ENCODE measurements at regions not wholly inside any gene's neighbourhood (a gene's known extent, or its start where the extent isn't known, plus 50 kb on each side); places are given as distances from the start of the nearest gene placed in this dataset.
"Not testable (repeated sequence)": the region's sequence is repeated elsewhere in the genome, so short reads cannot be mapped to it uniquely, and the experiment has no call there.

DNA sequence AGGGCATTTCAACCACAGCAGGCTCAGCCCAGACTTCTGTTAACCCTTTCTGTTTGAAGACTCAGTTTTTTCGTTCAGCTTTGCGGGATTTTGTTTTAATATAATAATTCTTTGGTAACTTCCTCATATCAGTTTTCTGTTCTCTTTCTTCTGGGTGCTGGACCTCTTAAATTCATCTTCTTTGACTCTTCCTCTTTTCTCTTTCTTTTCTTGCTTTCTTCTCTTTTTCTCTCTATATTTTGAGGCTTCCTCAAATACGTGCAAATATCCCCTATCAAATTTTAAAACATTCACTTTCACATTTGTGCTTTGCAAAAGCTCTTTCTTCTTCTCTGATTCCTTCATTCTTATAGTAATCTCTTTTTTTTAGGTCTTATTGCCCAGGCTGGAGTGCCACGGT lies 136.3 kb downstream of the HS3ST3B1 start:
- Histone ChIP-seq H3K36me3 (ENCODE audit: control insufficient read depth, insufficient read depth, low read length) (no peaks in the 10 kb centered on the region), H3K4me1 (ENCODE audit: control insufficient read depth, insufficient read depth, low read length) (no peaks in the 10 kb centered on the region), H3K27ac (ENCODE audit: low read depth, low read length) (no peak overlapping the region), H3K4me3 (ENCODE audit: low read depth, low read length) (no peak overlapping the region), H3K27me3 (ENCODE audit: control insufficient read depth, insufficient read depth, low read length) (no peaks in the 10 kb centered on the region), H3K9me3 (ENCODE audit: control insufficient read depth, insufficient read depth, low read depth, low read length) (no peaks in the 10 kb centered on the region), H3K9ac (ENCODE audit: low read length) (no peak overlapping the region)

DNA sequence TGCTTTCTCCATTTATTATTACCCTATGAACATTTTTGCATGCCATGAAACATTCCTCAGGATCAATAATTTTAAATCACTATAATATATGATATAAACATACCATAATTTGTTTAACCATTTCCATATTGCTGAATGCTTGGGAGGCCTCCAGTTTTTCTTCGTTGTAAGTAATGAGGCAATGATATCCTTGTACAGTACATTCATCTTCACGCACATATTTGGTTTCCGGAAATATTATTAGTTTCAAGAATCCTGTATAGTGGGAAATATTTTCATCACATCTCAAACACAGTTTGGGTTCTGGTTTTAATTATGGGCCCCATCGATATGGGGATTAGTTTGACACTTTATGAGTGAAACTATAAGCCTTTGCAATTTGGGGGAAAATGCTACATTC lies 135.4 kb downstream of the HS3ST3B1 start:
- H3K27ac ChIP-seq (ENCODE audit: low read depth, low read length) = no peak overlapping the region
- no peak overlapping the region for H3K9ac ChIP-seq (ENCODE audit: low read length)
- no peaks in the 10 kb centered on the region for H3K36me3 ChIP-seq (ENCODE audit: control insufficient read depth, insufficient read depth, low read length)
- H3K9me3 ChIP-seq (ENCODE audit: control insufficient read depth, insufficient read depth, low read depth, low read length) = no peaks in the 10 kb centered on the region
- no peak overlapping the region for H3K4me3 ChIP-seq (ENCODE audit: low read depth, low read length)
- H3K27me3 ChIP-seq (ENCODE audit: control insufficient read depth, insufficient read depth, low read length) = no peaks in the 10 kb centered on the region
- no peaks in the 10 kb centered on the region for H3K4me1 ChIP-seq (ENCODE audit: control insufficient read depth, insufficient read depth, low read length)

DNA sequence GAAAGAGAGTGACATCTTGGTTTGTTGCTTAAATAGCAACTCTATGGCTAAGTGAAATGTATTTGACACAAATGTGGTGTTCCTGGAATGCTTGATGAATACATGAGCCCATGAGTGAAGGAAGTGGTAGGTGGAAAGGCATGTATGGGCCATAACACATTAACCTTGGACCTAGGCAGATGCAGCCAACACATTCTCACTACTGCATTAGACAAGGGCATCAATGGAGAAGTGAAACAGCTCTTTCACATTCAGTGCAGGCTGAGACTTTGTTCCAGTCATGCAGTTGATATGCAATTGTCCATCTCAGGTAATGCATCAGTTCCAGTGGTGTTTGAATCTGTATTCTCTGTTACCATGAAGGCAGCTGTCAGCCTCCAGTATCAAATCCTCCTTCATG lies 133.6 kb downstream of the HS3ST3B1 start:
- H3K27ac ChIP-seq (ENCODE audit: low read depth, low read length) = no peak overlapping the region
- H3K9ac ChIP-seq (ENCODE audit: low read length) = no peak overlapping the region
- no peaks in the 10 kb centered on the region for H3K4me1 ChIP-seq (ENCODE audit: control insufficient read depth, insufficient read depth, low read length)
- H3K36me3 ChIP-seq (ENCODE audit: control insufficient read depth, insufficient read depth, low read length) = no peaks in the 10 kb centered on the region
- H3K9me3 ChIP-seq (ENCODE audit: control insufficient read depth, insufficient read depth, low read depth, low read length) = no peaks in the 10 kb centered on the region
- H3K4me3 ChIP-seq (ENCODE audit: low read depth, low read length) = no peak overlapping the region
- no peaks in the 10 kb centered on the region for H3K27me3 ChIP-seq (ENCODE audit: control insufficient read depth, insufficient read depth, low read length)

DNA sequence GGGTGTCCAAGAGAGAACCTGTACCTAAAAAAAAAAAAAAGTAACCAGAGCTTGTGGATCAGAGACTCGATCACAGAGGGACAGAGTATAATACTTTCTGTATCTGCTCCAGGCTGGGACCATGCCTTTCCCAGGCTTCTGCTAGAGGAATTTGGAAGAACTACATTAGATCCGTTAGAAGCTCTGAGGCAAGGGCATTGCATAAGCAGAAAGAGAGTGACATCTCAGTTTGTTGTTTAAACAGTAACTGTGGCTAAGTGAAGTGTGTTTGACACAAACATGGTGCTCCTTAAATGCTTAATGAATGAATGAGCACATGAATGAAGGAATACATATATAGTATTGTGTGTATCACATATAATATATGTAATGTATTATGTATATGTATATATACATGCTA lies 131.2 kb downstream of the HS3ST3B1 start:
- Histone ChIP-seq H3K27ac (ENCODE audit: low read depth, low read length) (no peak overlapping the region), H3K36me3 (ENCODE audit: control insufficient read depth, insufficient read depth, low read length) (no peaks in the 10 kb centered on the region), H3K4me1 (ENCODE audit: control insufficient read depth, insufficient read depth, low read length) (no peaks in the 10 kb centered on the region), H3K9ac (ENCODE audit: low read length) (no peak overlapping the region), H3K27me3 (ENCODE audit: control insufficient read depth, insufficient read depth, low read length) (no peaks in the 10 kb centered on the region), H3K9me3 (ENCODE audit: control insufficient read depth, insufficient read depth, low read depth, low read length) (no peaks in the 10 kb centered on the region), H3K4me3 (ENCODE audit: low read depth, low read length) (no peak overlapping the region)

DNA sequence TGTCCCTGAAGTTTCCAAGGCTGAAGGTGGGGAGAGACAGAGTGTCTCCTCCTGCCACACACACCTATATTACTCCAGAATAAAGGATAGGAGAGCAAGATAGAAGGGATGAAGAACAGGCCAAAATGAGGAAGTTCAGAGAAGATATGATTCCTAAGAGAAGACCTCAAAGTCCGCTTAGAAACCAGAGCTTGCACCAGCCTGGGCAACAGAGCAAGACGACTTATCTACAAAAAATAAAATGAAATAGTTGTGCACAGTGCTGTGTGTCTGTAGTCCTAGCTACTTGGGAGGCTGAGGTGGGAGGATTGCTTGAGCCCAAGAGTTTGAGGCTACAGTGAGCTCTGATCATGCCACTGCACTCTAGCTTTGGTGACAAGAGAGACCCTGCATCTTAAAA lies 128.2 kb downstream of the HS3ST3B1 start:
- Histone ChIP-seq H3K9ac (ENCODE audit: low read length) (no peak overlapping the region), H3K27ac (ENCODE audit: low read depth, low read length) (no peak overlapping the region), H3K4me3 (ENCODE audit: low read depth, low read length) (no peak overlapping the region), H3K27me3 (ENCODE audit: control insufficient read depth, insufficient read depth, low read length) (no peaks in the 10 kb centered on the region), H3K4me1 (ENCODE audit: control insufficient read depth, insufficient read depth, low read length) (no peaks in the 10 kb centered on the region), H3K9me3 (ENCODE audit: control insufficient read depth, insufficient read depth, low read depth, low read length) (no peaks in the 10 kb centered on the region), H3K36me3 (ENCODE audit: control insufficient read depth, insufficient read depth, low read length) (no peaks in the 10 kb centered on the region)

DNA sequence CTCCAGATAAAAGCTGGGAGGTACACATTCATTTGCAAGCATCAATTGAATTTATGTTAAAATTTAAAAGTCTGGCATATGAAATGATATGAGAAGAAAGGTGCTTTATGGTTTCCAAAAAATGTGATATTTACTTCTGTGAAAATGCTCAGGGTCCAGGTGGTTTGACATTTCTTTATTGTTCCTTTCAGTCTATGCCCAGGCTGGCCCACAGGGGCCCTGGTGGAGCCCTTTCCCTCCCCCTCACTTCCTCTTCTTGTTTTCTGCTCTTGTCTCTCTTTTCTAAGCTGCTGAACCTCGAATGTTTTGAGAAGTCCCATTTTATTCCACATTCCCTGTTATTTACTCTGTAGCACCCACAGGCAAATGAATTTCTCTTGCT lies 127.8 kb downstream of the HS3ST3B1 start:
- H3K36me3 ChIP-seq (ENCODE audit: control insufficient read depth, insufficient read depth, low read length) = no peaks in the 10 kb centered on the region
- H3K4me3 ChIP-seq (ENCODE audit: low read depth, low read length) = no peak overlapping the region
- H3K27ac ChIP-seq (ENCODE audit: low read depth, low read length) = no peak overlapping the region
- H3K9ac ChIP-seq (ENCODE audit: low read length) = no peak overlapping the region
- H3K4me1 ChIP-seq (ENCODE audit: control insufficient read depth, insufficient read depth, low read length) = no peaks in the 10 kb centered on the region
- H3K9me3 ChIP-seq (ENCODE audit: control insufficient read depth, insufficient read depth, low read depth, low read length) = no peaks in the 10 kb centered on the region
- no peaks in the 10 kb centered on the region for H3K27me3 ChIP-seq (ENCODE audit: control insufficient read depth, insufficient read depth, low read length)

DNA sequence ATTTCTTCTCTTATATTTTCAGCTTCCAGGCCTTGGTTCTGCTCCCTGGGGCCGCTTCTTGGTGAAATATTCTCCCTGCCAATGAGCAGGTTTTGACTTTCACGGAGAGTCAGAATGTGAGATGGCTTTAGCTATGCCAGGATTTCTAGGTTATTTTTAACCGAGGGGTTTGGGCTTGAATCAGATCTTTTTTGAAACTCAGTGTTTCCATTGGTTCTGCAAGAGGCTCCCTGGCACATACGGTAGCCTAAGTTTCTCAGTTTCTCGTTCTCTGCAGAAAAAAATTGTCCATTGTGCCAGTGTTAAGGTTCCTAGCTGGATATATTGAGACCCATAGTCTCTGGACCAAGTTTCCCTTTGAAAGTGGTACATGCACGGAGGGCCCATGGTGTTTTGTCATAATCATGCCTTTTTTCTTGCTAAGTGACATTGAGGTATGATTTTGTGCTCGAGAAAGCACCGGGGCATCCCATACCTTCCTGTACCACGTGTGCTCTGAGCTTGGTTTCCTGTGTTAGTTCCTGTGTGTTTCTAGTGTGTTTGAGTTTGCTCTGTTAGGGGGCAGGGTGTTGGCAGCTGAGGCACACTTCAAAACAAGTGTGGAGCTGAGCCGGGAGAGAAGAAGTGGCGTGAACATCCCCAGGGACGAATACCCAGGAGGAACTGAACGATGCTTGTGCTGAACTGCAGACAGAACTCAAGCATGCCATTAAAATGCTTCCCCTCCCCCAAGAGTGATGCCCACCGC lies 127.2 kb downstream of the HS3ST3B1 start:
- no peak overlapping the region for H3K27ac ChIP-seq (ENCODE audit: low read depth, low read length)
- H3K36me3 ChIP-seq (ENCODE audit: control insufficient read depth, insufficient read depth, low read length) = no peaks in the 10 kb centered on the region
- no peak overlapping the region for H3K4me3 ChIP-seq (ENCODE audit: low read depth, low read length)
- H3K9me3 ChIP-seq (ENCODE audit: control insufficient read depth, insufficient read depth, low read depth, low read length) = no peaks in the 10 kb centered on the region
- H3K9ac ChIP-seq (ENCODE audit: low read length) = no peak overlapping the region
- no peaks in the 10 kb centered on the region for H3K4me1 ChIP-seq (ENCODE audit: control insufficient read depth, insufficient read depth, low read length)
- no peaks in the 10 kb centered on the region for H3K27me3 ChIP-seq (ENCODE audit: control insufficient read depth, insufficient read depth, low read length)

DNA sequence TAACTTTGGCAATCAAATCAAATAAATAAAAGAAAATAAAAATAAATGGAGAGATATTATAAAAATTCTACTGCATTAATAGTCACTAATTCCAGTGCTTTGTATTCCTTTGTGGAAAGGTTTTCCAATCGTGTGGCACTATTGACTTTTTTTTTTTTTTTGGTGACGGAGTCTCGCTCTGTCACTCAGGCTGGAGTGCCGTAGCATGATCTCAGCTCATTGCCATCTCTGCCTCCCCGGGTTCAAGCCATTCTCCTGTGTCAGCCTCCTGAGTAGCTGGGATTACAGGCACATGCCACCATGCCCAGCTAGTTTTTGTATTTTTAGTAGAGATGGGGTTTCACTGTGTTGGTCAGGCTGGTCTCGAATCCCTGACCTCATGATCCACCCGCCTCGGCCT lies 122.3 kb downstream of the HS3ST3B1 start:
- not testable (repeated sequence) for H3K9ac ChIP-seq (ENCODE audit: low read length); H3K4me1 ChIP-seq (ENCODE audit: control insufficient read depth, insufficient read depth, low read length); H3K9me3 ChIP-seq (ENCODE audit: control insufficient read depth, insufficient read depth, low read depth, low read length); H3K4me3 ChIP-seq (ENCODE audit: low read depth, low read length); H3K36me3 ChIP-seq (ENCODE audit: control insufficient read depth, insufficient read depth, low read length); H3K27me3 ChIP-seq (ENCODE audit: control insufficient read depth, insufficient read depth, low read length); H3K27ac ChIP-seq (ENCODE audit: low read depth, low read length)

DNA sequence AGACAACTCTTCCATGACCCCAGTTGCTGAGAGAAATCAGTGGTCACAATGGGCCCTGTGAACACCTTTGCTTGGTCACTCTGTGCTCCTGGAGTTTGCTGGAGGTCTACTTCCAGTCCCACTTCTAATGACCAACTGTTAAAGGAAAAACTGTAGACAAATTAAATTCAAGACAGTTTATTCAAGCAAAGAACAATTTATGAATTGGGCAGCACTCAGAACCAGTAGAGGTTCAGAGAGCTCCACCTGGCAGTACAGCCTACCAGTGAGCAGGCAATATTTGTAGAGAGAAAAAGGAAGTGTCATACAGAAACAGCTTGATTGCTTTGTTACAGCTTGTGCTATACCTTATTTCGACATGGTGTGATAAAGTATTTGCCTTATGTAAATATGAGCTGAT lies 116.5 kb downstream of the HS3ST3B1 start:
- Histone ChIP-seq H3K27ac (ENCODE audit: low read depth, low read length) (no peak overlapping the region), H3K4me3 (ENCODE audit: low read depth, low read length) (no peak overlapping the region), H3K36me3 (ENCODE audit: control insufficient read depth, insufficient read depth, low read length) (no peaks in the 10 kb centered on the region), H3K27me3 (ENCODE audit: control insufficient read depth, insufficient read depth, low read length) (no peaks in the 10 kb centered on the region), H3K9ac (ENCODE audit: low read length) (no peak overlapping the region), H3K9me3 (ENCODE audit: control insufficient read depth, insufficient read depth, low read depth, low read length) (peaks cover 4% of the 10 kb centered on the region; the same call in 1 of the 2 replicates), H3K4me1 (ENCODE audit: control insufficient read depth, insufficient read depth, low read length) (no peaks in the 10 kb centered on the region)

DNA sequence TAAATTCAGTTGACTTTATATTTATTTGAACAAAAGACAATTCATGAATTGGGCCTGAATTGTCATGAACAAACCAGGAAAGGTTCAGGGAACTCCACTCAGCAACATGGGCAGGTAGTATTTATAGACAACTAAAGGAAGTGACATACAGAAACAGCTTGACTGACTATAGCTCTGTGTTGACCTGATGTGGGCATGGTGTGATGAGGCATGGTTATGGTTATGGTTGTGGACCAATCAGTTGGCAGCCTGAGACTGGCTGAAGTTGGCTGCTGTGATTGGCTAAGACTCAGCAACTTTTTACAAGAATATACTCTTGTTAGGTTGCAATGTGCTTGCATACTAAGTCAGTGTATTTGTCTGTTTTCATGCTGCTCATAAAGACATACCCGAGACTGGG lies 108.4 kb downstream of the HS3ST3B1 start:
- Histone ChIP-seq H3K27me3 (ENCODE audit: control insufficient read depth, insufficient read depth, low read length) (no peaks in the 10 kb centered on the region), H3K27ac (ENCODE audit: low read depth, low read length) (no peak overlapping the region), H3K4me3 (ENCODE audit: low read depth, low read length) (no peak overlapping the region), H3K36me3 (ENCODE audit: control insufficient read depth, insufficient read depth, low read length) (no peaks in the 10 kb centered on the region), H3K4me1 (ENCODE audit: control insufficient read depth, insufficient read depth, low read length) (no peaks in the 10 kb centered on the region), H3K9ac (ENCODE audit: low read length) (no peak overlapping the region), H3K9me3 (ENCODE audit: control insufficient read depth, insufficient read depth, low read depth, low read length) (peaks cover 6% of the 10 kb centered on the region; the same call in 1 of the 2 replicates)

DNA sequence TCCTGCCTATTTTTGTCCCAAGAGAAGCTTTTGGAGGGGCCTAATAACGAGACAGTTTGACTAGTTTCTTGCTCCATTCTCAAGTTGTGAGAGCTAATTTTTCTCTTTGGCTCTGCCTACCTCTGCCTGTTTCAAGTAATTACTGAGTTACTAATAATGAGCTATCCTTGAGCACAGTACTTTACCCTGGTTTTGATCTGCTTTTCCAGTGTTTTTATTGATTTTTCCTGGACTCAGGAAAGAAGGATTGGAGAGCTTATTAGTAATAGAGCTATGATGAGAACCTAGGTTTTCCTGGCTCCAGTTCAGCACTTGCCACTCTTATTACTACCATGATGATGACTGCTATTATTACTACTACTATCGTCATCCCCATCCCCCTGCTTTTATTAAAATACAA lies 106.7 kb downstream of the HS3ST3B1 start:
- Histone ChIP-seq H3K4me1 (ENCODE audit: control insufficient read depth, insufficient read depth, low read length) (no peaks in the 10 kb centered on the region), H3K9ac (ENCODE audit: low read length) (no peak overlapping the region), H3K27ac (ENCODE audit: low read depth, low read length) (no peak overlapping the region), H3K9me3 (ENCODE audit: control insufficient read depth, insufficient read depth, low read depth, low read length) (peaks cover 11% of the 10 kb centered on the region), H3K36me3 (ENCODE audit: control insufficient read depth, insufficient read depth, low read length) (no peaks in the 10 kb centered on the region), H3K4me3 (ENCODE audit: low read depth, low read length) (no peak overlapping the region), H3K27me3 (ENCODE audit: control insufficient read depth, insufficient read depth, low read length) (no peaks in the 10 kb centered on the region)

DNA sequence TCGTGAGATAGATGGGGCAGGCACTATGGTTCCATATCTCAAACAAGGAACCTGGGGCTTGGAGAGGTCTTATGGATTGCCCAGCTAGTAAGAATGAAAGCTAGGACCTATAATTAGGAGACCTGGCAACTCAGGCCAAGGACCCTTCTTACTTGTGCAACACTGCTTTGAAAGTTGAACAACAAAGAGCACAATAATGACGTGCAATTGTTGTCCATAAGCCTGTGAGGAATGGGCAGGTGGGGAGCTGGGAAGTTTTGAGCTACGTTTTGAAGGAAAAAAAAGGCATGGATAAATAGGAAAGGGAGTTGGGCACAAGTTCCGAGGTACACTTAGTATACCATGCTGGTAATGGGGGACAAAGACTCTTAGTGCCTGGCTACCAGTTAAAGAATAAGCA lies 104.3 kb downstream of the HS3ST3B1 start:
- H3K4me1 ChIP-seq (ENCODE audit: control insufficient read depth, insufficient read depth, low read length) = no peaks in the 10 kb centered on the region
- no peaks in the 10 kb centered on the region for H3K36me3 ChIP-seq (ENCODE audit: control insufficient read depth, insufficient read depth, low read length)

More for the DNA sequence above, 104.3 kb downstream of the HS3ST3B1 start:
- Histone ChIP-seq H3K27me3 (ENCODE audit: control insufficient read depth, insufficient read depth, low read length) (no peaks in the 10 kb centered on the region), H3K9ac (ENCODE audit: low read length) (no peak overlapping the region), H3K4me3 (ENCODE audit: low read depth, low read length) (no peak overlapping the region), H3K27ac (ENCODE audit: low read depth, low read length) (no peak overlapping the region), H3K9me3 (ENCODE audit: control insufficient read depth, insufficient read depth, low read depth, low read length) (peaks cover 13% of the 10 kb centered on the region; the same call in 1 of the 2 replicates)
